SK-N-SH (cell line): ENCODE measurements at regions not wholly inside any gene's neighbourhood (a gene's known extent, or its start where the extent isn't known, plus 50 kb on each side); places are given as distances from the start of the nearest gene placed in this dataset.

Experiments
- MAX ChIP-seq: IDR thresholded peaks from 2 replicates; pipeline ENCODE4 v1.4.0; 2012; ENCODE audit warnings: low read depth
- RCOR1 ChIP-seq: fragments of 150-350 bp; IDR thresholded peaks from 2 replicates; pipeline ENCODE4 v1.6.1; 2017; ENCODE audit warnings: antibody characterized with exemption, low read length
- RFX5 ChIP-seq: IDR thresholded peaks from 2 replicates; pipeline ENCODE4 v1.6.1; 2012; ENCODE audit warnings: mild to moderate bottlenecking, improper control_type of control experiment, low read length
- ZBTB33 ChIP-seq: IDR thresholded peaks from 2 replicates; pipeline ENCODE4 v1.4.0; 2012; ENCODE audit warnings: low read depth, borderline replicate concordance

- no peak for TF ChIP-seq RCOR1
- TF ChIP-seq RFX5 = no peak
- no peak for TF ChIP-seq ZBTB33
- TF ChIP-seq MAX = no peak
These were observed 1416.1 kb downstream of the PCDH7 start for GRCh38 chr4:32136081-32136787.
